Progenitor cell of endocrine pancreas (in vitro differentiated cells): ENCODE measurements at regions not wholly inside any gene's neighbourhood (a gene's known extent, or its start where the extent isn't known, plus 50 kb on each side); places are given as distances from the start of the nearest gene placed in this dataset.
"Not testable (repeated sequence)": the region's sequence is repeated elsewhere in the genome, so short reads cannot be mapped to it uniquely, and the experiment has no call there.

Experiments
- DNase-seq: peaks from one replicate; pipeline ENCODE4 v3.0.0; 2021; ENCODE audit warnings: low spot score; ENCODE audit not compliant: unreplicated experiment
- H3K27ac Mint-ChIP-seq: 2 replicates; pipeline ENCODE4 v1.8.0; 2021; ENCODE audit warnings: mild to moderate bottlenecking, moderate library complexity, mixed read lengths
- H3K27me3 Mint-ChIP-seq: 2 replicates; pipeline ENCODE4 v1.8.0; 2021; ENCODE audit warnings: mixed read lengths
- H3K36me3 Mint-ChIP-seq: 2 replicates; pipeline ENCODE4 v1.8.0; 2022; ENCODE audit warnings: mixed read lengths; ENCODE audit not compliant: insufficient read depth
- H3K4me1 Mint-ChIP-seq: 2 replicates; pipeline ENCODE4 v1.8.0; 2021; ENCODE audit warnings: low read depth, mixed read lengths
- H3K4me3 Mint-ChIP-seq: 2 replicates; pipeline ENCODE4 v1.8.0; 2021; ENCODE audit warnings: low read depth, mild to moderate bottlenecking, moderate library complexity, mixed read lengths
- H3K9me3 Mint-ChIP-seq: 2 replicates; pipeline ENCODE4 v1.8.0; 2021; ENCODE audit warnings: low read depth, mixed read lengths
- CTCF ChIP-seq: fragments of 200-600 bp; sonication (generic); IDR thresholded peaks from one replicate; pipeline ENCODE4 v1.5.0; 2021; ENCODE audit warnings: antibody characterized with exemption, mild to moderate bottlenecking; ENCODE audit not compliant: unreplicated experiment

GRCh38 chr11:49327766-49328165 is 119.4 kb upstream of the FOLH1 start:
- H3K9me3 Mint-ChIP-seq, H3K36me3 Mint-ChIP-seq, H3K4me3 Mint-ChIP-seq, DNase-seq, H3K27ac Mint-ChIP-seq, H3K4me1 Mint-ChIP-seq, H3K27me3 Mint-ChIP-seq: not testable (repeated sequence)

GRCh38 chr11:49326651-49327050 is 118.2 kb upstream of the FOLH1 start:
- not testable (repeated sequence) for H3K9me3 Mint-ChIP-seq, H3K4me1 Mint-ChIP-seq, H3K4me3 Mint-ChIP-seq, H3K27ac Mint-ChIP-seq, H3K36me3 Mint-ChIP-seq, H3K27me3 Mint-ChIP-seq, DNase-seq

- Mint-ChIP-seq H3K36me3 (no peaks in the 10 kb centered on the region), H3K27me3 (no peaks in the 10 kb centered on the region), H3K4me3 (no peak overlapping the region), H3K9me3 (peaks cover 4% of the 10 kb centered on the region), H3K27ac (no peak overlapping the region), H3K4me1 (peaks cover 13% of the 10 kb centered on the region)
- no peak for DNase-seq
- TF ChIP-seq CTCF = no peak
Observed at GRCh38 chr11:49316180-49316579, 107.8 kb upstream of the FOLH1 start.

- DNase-seq = no peak
- Mint-ChIP-seq H3K4me3 (no peak overlapping the region), H3K27ac (no peak overlapping the region), H3K27me3 (no peaks in the 10 kb centered on the region), H3K9me3 (no peaks in the 10 kb centered on the region), H3K36me3 (no peaks in the 10 kb centered on the region), H3K4me1 (peaks cover 1% of the 10 kb centered on the region)
- no peak for TF ChIP-seq CTCF
Observed at GRCh38 chr11:49303080-49303479, 94.7 kb upstream of the FOLH1 start.

- peaks cover 1% of the 10 kb centered on the region for H3K4me1 Mint-ChIP-seq
- no peaks in the 10 kb centered on the region for H3K36me3 Mint-ChIP-seq
- H3K27ac Mint-ChIP-seq = no peak overlapping the region
- no peak for TF ChIP-seq CTCF
- H3K4me3 Mint-ChIP-seq = no peak overlapping the region
- DNase-seq = no peak
- peaks cover 5% of the 10 kb centered on the region for H3K9me3 Mint-ChIP-seq
- no peaks in the 10 kb centered on the region for H3K27me3 Mint-ChIP-seq
Observed at GRCh38 chr11:49302360-49302759, 94.0 kb upstream of the FOLH1 start.

- H3K36me3 Mint-ChIP-seq, H3K4me3 Mint-ChIP-seq, H3K27ac Mint-ChIP-seq, DNase-seq, H3K27me3 Mint-ChIP-seq, H3K9me3 Mint-ChIP-seq, H3K4me1 Mint-ChIP-seq: not testable (repeated sequence)
Observed at GRCh38 chr11:49298017-49298416, 89.6 kb upstream of the FOLH1 start.

GRCh38 chr11:49283911-49284310 is 75.5 kb upstream of the FOLH1 start:
- H3K27ac Mint-ChIP-seq, H3K27me3 Mint-ChIP-seq, H3K36me3 Mint-ChIP-seq, H3K9me3 Mint-ChIP-seq, DNase-seq, H3K4me1 Mint-ChIP-seq, H3K4me3 Mint-ChIP-seq: not testable (repeated sequence)

- not testable (repeated sequence) for H3K4me1 Mint-ChIP-seq, H3K4me3 Mint-ChIP-seq, H3K27ac Mint-ChIP-seq, H3K36me3 Mint-ChIP-seq, H3K9me3 Mint-ChIP-seq, H3K27me3 Mint-ChIP-seq, DNase-seq
Observed at GRCh38 chr11:49283282-49283681, 74.9 kb upstream of the FOLH1 start.

- not testable (repeated sequence) for H3K9me3 Mint-ChIP-seq, H3K27me3 Mint-ChIP-seq, H3K4me1 Mint-ChIP-seq, H3K27ac Mint-ChIP-seq, H3K36me3 Mint-ChIP-seq, DNase-seq, H3K4me3 Mint-ChIP-seq
Observed at GRCh38 chr11:49282125-49282524, 73.7 kb upstream of the FOLH1 start.

- H3K4me3 Mint-ChIP-seq, DNase-seq, H3K9me3 Mint-ChIP-seq, H3K27me3 Mint-ChIP-seq, H3K4me1 Mint-ChIP-seq, H3K27ac Mint-ChIP-seq, H3K36me3 Mint-ChIP-seq: not testable (repeated sequence)
Observed at GRCh38 chr11:49277951-49278350, 69.5 kb upstream of the FOLH1 start.
